OCI-LY7 (cell line): ENCODE measurements at regions not wholly inside any gene's neighbourhood (a gene's known extent, or its start where the extent isn't known, plus 50 kb on each side); places are given as distances from the start of the nearest gene placed in this dataset.

Experiments used
- EZH2phosphoT487 ChIP-seq: fragments of 200-600 bp; sonication (generic); IDR thresholded peaks from 2 replicates; pipeline ENCODE4 v1.6.1; 2018; ENCODE audit warnings: low read depth, borderline replicate concordance, mild to moderate bottlenecking, mixed run types, antibody characterized with exemption, low read length, moderate library complexity, mixed read lengths
- TF ChIP-seq, protein P1 (sequence below): fragments of 200-600 bp; sonication (generic); conservative IDR thresholded peaks from 2 replicates; pipeline ENCODE4 v1.5.1; 2014; ENCODE audit warnings: mild to moderate bottlenecking, antibody characterized with exemption, low read length, moderate library complexity, mixed read lengths

DNA sequence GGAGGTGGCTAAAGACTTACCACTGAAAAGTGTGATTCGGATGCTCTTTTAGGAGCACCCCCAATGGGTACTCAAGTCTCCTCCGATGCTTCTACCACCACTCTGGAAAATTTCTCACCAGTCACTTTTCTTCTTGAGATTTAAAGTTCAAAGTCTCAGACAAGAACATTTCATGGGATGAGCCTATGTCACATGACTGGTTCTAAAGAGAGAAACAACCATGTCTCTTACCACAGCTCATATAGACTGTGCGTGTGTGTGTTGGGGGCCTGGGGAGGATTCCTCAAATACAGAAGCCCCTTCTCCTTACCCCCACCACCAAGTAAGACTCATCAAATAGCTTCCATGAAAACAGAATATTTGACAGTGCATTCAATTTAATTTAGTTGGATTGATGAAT lies 181.7 kb upstream of the MIR17HG start:
- TF ChIP-seq, protein P1, sequence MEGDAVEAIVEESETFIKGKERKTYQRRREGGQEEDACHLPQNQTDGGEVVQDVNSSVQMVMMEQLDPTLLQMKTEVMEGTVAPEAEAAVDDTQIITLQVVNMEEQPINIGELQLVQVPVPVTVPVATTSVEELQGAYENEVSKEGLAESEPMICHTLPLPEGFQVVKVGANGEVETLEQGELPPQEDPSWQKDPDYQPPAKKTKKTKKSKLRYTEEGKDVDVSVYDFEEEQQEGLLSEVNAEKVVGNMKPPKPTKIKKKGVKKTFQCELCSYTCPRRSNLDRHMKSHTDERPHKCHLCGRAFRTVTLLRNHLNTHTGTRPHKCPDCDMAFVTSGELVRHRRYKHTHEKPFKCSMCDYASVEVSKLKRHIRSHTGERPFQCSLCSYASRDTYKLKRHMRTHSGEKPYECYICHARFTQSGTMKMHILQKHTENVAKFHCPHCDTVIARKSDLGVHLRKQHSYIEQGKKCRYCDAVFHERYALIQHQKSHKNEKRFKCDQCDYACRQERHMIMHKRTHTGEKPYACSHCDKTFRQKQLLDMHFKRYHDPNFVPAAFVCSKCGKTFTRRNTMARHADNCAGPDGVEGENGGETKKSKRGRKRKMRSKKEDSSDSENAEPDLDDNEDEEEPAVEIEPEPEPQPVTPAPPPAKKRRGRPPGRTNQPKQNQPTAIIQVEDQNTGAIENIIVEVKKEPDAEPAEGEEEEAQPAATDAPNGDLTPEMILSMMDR: no peak
- TF ChIP-seq EZH2phosphoT487: no peak
